ENCODE measurements at regions not wholly inside any gene's neighbourhood (a gene's known extent, or its start where the extent isn't known, plus 50 kb on each side); places are given as distances from the start of the nearest gene placed in this dataset.

GRCh38 chr2:108067820-108068405, 81.6 kb downstream of the SLC5A7 start:
- DNase-seq (ENCODE audit: low read depth) = no peak

- no peak for DNase-seq (ENCODE audit: low read depth)
Measured at GRCh38 chr2:108069515-108070310, 83.4 kb downstream of the SLC5A7 start.

GRCh38 chr2:108073415-108074072, 87.2 kb downstream of the SLC5A7 start:
- no peak for DNase-seq (ENCODE audit: low read depth)

- no peak for DNase-seq (ENCODE audit: low read depth)
Measured at GRCh38 chr2:108074150-108074549, 87.8 kb downstream of the SLC5A7 start.

GRCh38 chr2:108074946-108075345, 88.6 kb downstream of the SLC5A7 start:
- no peak for DNase-seq (ENCODE audit: low read depth)

GRCh38 chr2:108076527-108076926, 90.2 kb downstream of the SLC5A7 start:
- no peak for DNase-seq (ENCODE audit: low read depth)

- DNase-seq (ENCODE audit: low read depth) = no peak
Measured at GRCh38 chr2:108079736-108080135, 93.4 kb downstream of the SLC5A7 start.

- no peak for DNase-seq (ENCODE audit: low read depth)
Measured at GRCh38 chr2:108080177-108080576, 93.9 kb downstream of the SLC5A7 start.

GRCh38 chr2:108082978-108083377, 96.7 kb downstream of the SLC5A7 start:
- DNase-seq (ENCODE audit: low read depth) = no peak

GRCh38 chr2:108084311-108084710, 98.0 kb downstream of the SLC5A7 start:
- no peak for DNase-seq (ENCODE audit: low read depth)

GRCh38 chr2:108092886-108093285, 106.6 kb downstream of the SLC5A7 start:
- DNase-seq (ENCODE audit: low read depth) = no peak

- no peak for DNase-seq (ENCODE audit: low read depth)
Measured at GRCh38 chr2:108101481-108101880, 115.2 kb downstream of the SLC5A7 start.

GRCh38 chr2:108106731-108107130, 120.4 kb downstream of the SLC5A7 start:
- DNase-seq (ENCODE audit: low read depth) = no peak

- DNase-seq (ENCODE audit: low read depth) = no peak
Measured at GRCh38 chr2:108111936-108112335, 125.6 kb downstream of the SLC5A7 start.

GRCh38 chr2:108115868-108116267, 123.9 kb upstream of the SULT1C3 start:
- DNase-seq (ENCODE audit: low read depth) = no peak

GRCh38 chr2:108118996-108119395, 120.8 kb upstream of the SULT1C3 start:
- no peak for DNase-seq (ENCODE audit: low read depth)

- DNase-seq (ENCODE audit: low read depth) = no peak
Measured at GRCh38 chr2:108119492-108119891, 120.3 kb upstream of the SULT1C3 start.

- peak; percentile 1 for DNase-seq (ENCODE audit: low read depth)
Measured at GRCh38 chr2:108124736-108125495, 114.9 kb upstream of the SULT1C3 start.

GRCh38 chr2:108125581-108125980, 114.2 kb upstream of the SULT1C3 start:
- no peak for DNase-seq (ENCODE audit: low read depth)

GRCh38 chr2:108128249-108128648, 111.5 kb upstream of the SULT1C3 start:
- no peak for DNase-seq (ENCODE audit: low read depth)

- DNase-seq (ENCODE audit: low read depth) = no peak
Measured at GRCh38 chr2:108129636-108130035, 110.1 kb upstream of the SULT1C3 start.

GRCh38 chr2:108133457-108133856, 106.3 kb upstream of the SULT1C3 start:
- DNase-seq (ENCODE audit: low read depth) = no peak
